ENCODE measurements at regions not wholly inside any gene's neighbourhood (a gene's known extent, or its start where the extent isn't known, plus 50 kb on each side); places are given as distances from the start of the nearest gene placed in this dataset.

DNA sequence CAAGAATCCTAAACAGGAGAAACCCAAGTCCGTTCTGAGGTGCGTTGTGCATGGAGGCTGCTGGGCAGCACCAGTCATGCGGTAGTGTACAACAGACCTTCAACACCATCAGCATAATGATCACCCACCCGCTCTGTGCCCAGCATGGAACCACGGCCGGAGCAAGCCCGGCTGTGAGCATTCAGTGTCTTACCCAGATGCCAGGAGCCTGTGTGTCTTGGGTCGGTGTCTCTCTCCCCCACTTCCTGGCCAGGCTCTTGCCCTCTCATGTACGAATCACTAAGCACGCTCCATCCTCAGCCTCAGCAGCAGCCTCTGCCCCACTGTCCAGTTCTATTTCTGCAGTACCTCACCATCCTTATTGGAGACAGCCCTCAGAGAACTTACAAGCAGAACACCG lies 231.6 kb upstream of the IRS2 start:
- TF ChIP-seq, protein P1, sequence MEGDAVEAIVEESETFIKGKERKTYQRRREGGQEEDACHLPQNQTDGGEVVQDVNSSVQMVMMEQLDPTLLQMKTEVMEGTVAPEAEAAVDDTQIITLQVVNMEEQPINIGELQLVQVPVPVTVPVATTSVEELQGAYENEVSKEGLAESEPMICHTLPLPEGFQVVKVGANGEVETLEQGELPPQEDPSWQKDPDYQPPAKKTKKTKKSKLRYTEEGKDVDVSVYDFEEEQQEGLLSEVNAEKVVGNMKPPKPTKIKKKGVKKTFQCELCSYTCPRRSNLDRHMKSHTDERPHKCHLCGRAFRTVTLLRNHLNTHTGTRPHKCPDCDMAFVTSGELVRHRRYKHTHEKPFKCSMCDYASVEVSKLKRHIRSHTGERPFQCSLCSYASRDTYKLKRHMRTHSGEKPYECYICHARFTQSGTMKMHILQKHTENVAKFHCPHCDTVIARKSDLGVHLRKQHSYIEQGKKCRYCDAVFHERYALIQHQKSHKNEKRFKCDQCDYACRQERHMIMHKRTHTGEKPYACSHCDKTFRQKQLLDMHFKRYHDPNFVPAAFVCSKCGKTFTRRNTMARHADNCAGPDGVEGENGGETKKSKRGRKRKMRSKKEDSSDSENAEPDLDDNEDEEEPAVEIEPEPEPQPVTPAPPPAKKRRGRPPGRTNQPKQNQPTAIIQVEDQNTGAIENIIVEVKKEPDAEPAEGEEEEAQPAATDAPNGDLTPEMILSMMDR (IDR thresholded peaks at IDR 0.05; ENCODE audit: control extremely low read depth in 1 of 3, insufficient read depth in 1 of 3, low read depth in 1 of 3, low read length in 3 of 3) = no peak
- TF ChIP-seq FOSL1 (IDR thresholded peaks at IDR 0.05; ENCODE audit: insufficient read depth, low read depth, low read length) (no peak), HDAC6 (IDR thresholded peaks at IDR 0.05; ENCODE audit: low read depth, low read length) (no peak), CTBP2 (IDR thresholded peaks at IDR 0.05; ENCODE audit: borderline replicate concordance, insufficient read depth, insufficient read length, low read length) (no peak), SP1 (IDR thresholded peaks at IDR 0.05; ENCODE audit: low read depth, low read length) (no peak), BCL11A (IDR thresholded peaks at IDR 0.05; ENCODE audit: low read depth in 2 of 2, low read length in 2 of 2) (no peak), TBP (IDR thresholded peaks at IDR 0.05; ENCODE audit: low read depth, low read length) (no peak)
- Histone ChIP-seq H3K23ac (ENCODE audit: insufficient read length) (no peak overlapping the region), H3K27ac (ENCODE audit: low read depth, low read length) (no peak overlapping the region), H3K23me2 (ENCODE audit: low read depth, low read length) (no peaks in the 10 kb centered on the region), H3K79me2 (ENCODE audit: control insufficient read depth in 1 of 2, insufficient read depth in 2 of 2, low read length in 2 of 2) (no peaks in the 10 kb centered on the region), H3K4ac (replicated peaks; ENCODE audit: insufficient read length, low read depth, low read length) (no peak overlapping the region), H3K56ac (replicated peaks; ENCODE audit: insufficient read length, low read depth, low read length) (no peak overlapping the region), H3K9me3 (ENCODE audit: insufficient read depth in 2 of 2, low read depth in 1 of 2, low read length in 1 of 2) (no peaks in the 10 kb centered on the region), H2AFZ (ENCODE audit: low read length) (no peak overlapping the region), H3K4me3 (ENCODE audit: extremely low read depth in 1 of 4, insufficient read depth in 2 of 4, low read depth in 3 of 4, low read length in 4 of 4) (no peak overlapping the region), H4K8ac (ENCODE audit: extremely low read depth, insufficient read depth, low read length) (no peak overlapping the region), H4K91ac (replicated peaks; ENCODE audit: insufficient read length, low read length) (no peak overlapping the region), H3K27me3 (replicated peaks in 1 of 4; ENCODE audit: control insufficient read depth in 3 of 4, extremely low read depth in 1 of 4, insufficient read depth in 3 of 4, low read length in 3 of 4) (no peaks in the 10 kb centered on the region), H3K79me1 (ENCODE audit: low read depth, low read length) (no peaks in the 10 kb centered on the region), H2BK15ac (ENCODE audit: low read length) (no peak overlapping the region), H3K4me2 (ENCODE audit: insufficient read depth in 1 of 2, low read depth in 2 of 2, low read length in 2 of 2) (no peak overlapping the region), H3K9ac (replicated peaks in 1 of 4; ENCODE audit: extremely low read depth in 1 of 4, low read depth in 3 of 4, low read length in 3 of 4) (no peak overlapping the region), H2BK20ac (ENCODE audit: low read length) (no peak overlapping the region), H2BK12ac (ENCODE audit: low read depth, low read length) (peak overlapping the region; percentile 5; the same call in 1 of the 2 replicates), H2BK120ac (replicated peaks; ENCODE audit: low read depth, low read length) (no peak overlapping the region), H3K14ac (ENCODE audit: insufficient read length) (no peak overlapping the region), H4K5ac (ENCODE audit: insufficient read length, low read depth, low read length) (no peak overlapping the region), H3K36me3 (ENCODE audit: control insufficient read depth in 2 of 4, insufficient read depth in 4 of 4, low read length in 3 of 4) (no peaks in the 10 kb centered on the region), H2BK5ac (ENCODE audit: low read depth, low read length) (no peak overlapping the region; the same call in 1 of the 2 replicates), H3K18ac (ENCODE audit: extremely low read depth, low read length) (no peak overlapping the region), H2AK5ac (ENCODE audit: low read depth, low read length) (no peak overlapping the region), H3K4me1 (replicated peaks in 1 of 4; ENCODE audit: control insufficient read depth in 3 of 4, insufficient read depth in 4 of 4, low read length in 3 of 4) (no peaks in the 10 kb centered on the region), H4K20me1 (replicated peaks in 1 of 2; ENCODE audit: control insufficient read depth in 1 of 2, insufficient read depth in 2 of 2, low read length in 2 of 2) (no peaks in the 10 kb centered on the region)
- DNase-seq (ENCODE audit: low read depth in 1 of 2, low spot score in 2 of 2) (no peak), FAIRE-seq (no peak)
- ChIA-PET CTCF (ENCODE audit: partially characterized antibody) (no interaction called here), POLR2A (ENCODE audit: partially characterized antibody) (no interaction called here)
- WGBS, 2 experiments (ENCODE audit: extremely low coverage in 1 of 2, insufficient coverage in 1 of 2, insufficient read length in 1 of 2, insufficient replicate concordance in 2 of 2, low coverage in 1 of 2, low lambda C conversion rate in 2 of 2, missing lambda C conversion rate in 1 of 2) = 78% methylated on average over 9 of the region's 11 CpGs; no CpG with 5 or more reads in 1 of the 2 experiments

Data from H1 (cell line).